ENCODE measurements at regions not wholly inside any gene's neighbourhood (a gene's known extent, or its start where the extent isn't known, plus 50 kb on each side); places are given as distances from the start of the nearest gene placed in this dataset.

- TF ChIP-seq CTCF (IDR thresholded peaks at IDR 0.05) (no peak), POLR2A (IDR thresholded peaks at IDR 0.05) (no peak)
Measured at GRCh38 chr4:140213116-140213515, 59.1 kb upstream of the MAML3 start.

Measured in vagina (tissue), 2 donors.